Heart right ventricle (tissue), 16 donors: ENCODE measurements at regions not wholly inside any gene's neighbourhood (a gene's known extent, or its start where the extent isn't known, plus 50 kb on each side); places are given as distances from the start of the nearest gene placed in this dataset.
A peak's percentile ranks its signal among the peaks of the same experiment; 100 is the strongest.

Experiments
- ATAC-seq, 8 donors: fragments of 200-7000 bp; cut with Tn5 transposase; one replicate each; pipeline ENCODE4 v1.9.1; 2020; ENCODE audit warnings: mild to moderate bottlenecking in 8 of 8, moderate library complexity in 8 of 8, moderate number of reproducible peaks in 1 of 8
- DNase-seq, 2 donors: peaks; one replicate each; pipeline ENCODE4 v3.0.0-alpha.2; 2020
- H3K27ac ChIP-seq, 10 donors: fragments of 200-600 bp; sonication (generic) in 2 of 10; one replicate each; pipeline versions ENCODE4 v1.5.0 to v1.8.0; 2020 to 2022; ENCODE audit warnings: mild to moderate bottlenecking in 3 of 10
- H3K27me3 ChIP-seq, 7 donors: fragments of 200-600 bp; one replicate each; pipeline ENCODE4 v1.8.0; 2021 to 2022; ENCODE audit warnings: mild to moderate bottlenecking in 2 of 7
- H3K36me3 ChIP-seq, 9 donors: fragments of 200-600 bp; sonication (generic) in 1 of 9; one replicate each; pipeline versions ENCODE4 v1.5.0 to v1.8.0; 2020 to 2022; ENCODE audit warnings: mild to moderate bottlenecking in 2 of 9
- H3K4me1 ChIP-seq, 9 donors: fragments of 200-600 bp; sonication (generic) in 1 of 9; one replicate each; pipeline versions ENCODE4 v1.5.0 to v1.8.0; 2020 to 2022; ENCODE audit warnings: mild to moderate bottlenecking in 4 of 9
- H3K4me3 ChIP-seq, 10 donors: fragments of 200-600 bp; sonication (generic) in 2 of 10; one replicate each; pipeline versions ENCODE4 v1.5.0 to v1.8.0; 2020 to 2022; ENCODE audit warnings: mild to moderate bottlenecking in 7 of 10, moderate library complexity in 2 of 10
- H3K9me3 ChIP-seq, 11 donors: fragments of 200-600 bp in 10 of 11; sonication (generic) in 2 of 11; one replicate each; pipeline versions ENCODE4 v1.5.0 to v1.8.0; 2013 to 2022; ENCODE audit warnings: mild to moderate bottlenecking in 2 of 11, control low read depth in 1 of 11, moderate library complexity in 1 of 11
- CTCF ChIP-seq, 9 donors: fragments of 200-600 bp; sonication (generic) in 2 of 9; IDR thresholded peaks; one replicate each; pipeline versions ENCODE4 v1.5.0 to v1.8.0; 2021 to 2022; ENCODE audit warnings: antibody characterized with exemption in 9 of 9, mild to moderate bottlenecking in 5 of 9, moderate library complexity in 1 of 9
- WGBS, 2 donors: extraction: QIAGEN DNeasy Blood & Tissue Kit; methylation state at CpG; one replicate each; pipeline ENCODE4 v1.1.7; 2013; ENCODE audit warnings: inconsistent platforms in 1 of 2; 5-methylcytosine and 5-hydroxymethylcytosine counted together
- intact Hi-C, 10 donors: fragments of 100-400 bp; cut with DNase I; formaldehyde crosslinking; loops; one replicate each; pipeline versions ENCODE4 v1.11.1 to v1.14.2; 2022
- donor health status: Arrhythmogenic right ventricular cardiomyopathy.
- donor health status: ischemic (EF 13 %, LVEDD 7.1; RV severe dilation, severe dysfunction).
- donor health status: healthy with polysubstance abuse.
- donor health status: DM: no; HTN: yes; CAD: no.
- donor health status: DM: no; HTN: no; CAD: no.
- donor health status: ischemic (EF 25% LVEDD 6.9; RV normal size, moderate dysfunction).
- donor health status: ischemic (EF 25% LVEDD 5.7; RV mildly dilated, moderate dysfunction).
- donor health status: healthy.
- donor health status: DM: yes; HTN: yes; CAD: no.
- donor health status: Ischemic cardiomyopathy.
- donor health status: ischemic (EF 35%, LVEDD 5.7; RV mildly dilated, moderate dysfunction).
- donor health status: nonischemic (EF 11% LVEDD 7.7; RV severe dilation, severe dysfunction).
- donor health status: DM: yes; HTN: yes; CAD: no.
- donor health status: PGD.
- donor health status: ischemic (EF 29% LVEDD 5.4; RV normal size, mild dysfunction).
- donor health status: nonischemic (EF 23%, LVEDD 6.1; RV moderate dilation, normal function).

- Histone ChIP-seq H3K9me3 (no peaks in the 10 kb centered on the region), H3K4me3 (no peak overlapping the region), H3K27me3 (peaks cover 0 to 8% (median 0%) of the 10 kb centered on the region in 7 donors), H3K36me3 (no peaks in the 10 kb centered on the region), H3K4me1 (peaks cover 0 to 28% (median 17%) of the 10 kb centered on the region in 9 donors), H3K27ac (peak overlapping the region in 5 of 10 donors; percentile 31 to 58 (median 34))
- DNase-seq (no peak), ATAC-seq (peak in 5 of 8 donors; percentile 20 to 45 (median 36))
- no peak for TF ChIP-seq CTCF (IDR thresholded peaks at IDR 0.05)
- 40 to 54% methylated on average over 7 of the region's 7 CpGs for WGBS, 2 donors
- intact Hi-C loops, result loop anchor here in 2 of 10 donors (10.0 kb wide), 2 partner anchors 312 to 502 kb away; partner anchors contain the start of gene SULF2 (in 1 of the 2)
Measured at GRCh38 chr20:48287021-48287494, 501.8 kb upstream of the SULF2 start.

GRCh38 chr20:48286601-48287000, 501.3 kb upstream of the SULF2 start:
- intact Hi-C loops, result loop anchor here in 2 of 10 donors (10.0 kb wide), 2 partner anchors 312 to 502 kb away; partner anchors contain the start of gene SULF2 (in 1 of the 2)
- ATAC-seq, result peak in 2 of 8 donors; percentile 10 to 24
- peak overlapping the region in 5 of 10 donors; percentile 31 to 58 (median 34) for H3K27ac ChIP-seq
- H3K27me3 ChIP-seq, result peaks cover 0 to 8% (median 0%) of the 10 kb centered on the region in 7 donors
- no peak overlapping the region for H3K4me3 ChIP-seq
- H3K4me1 ChIP-seq, result peaks cover 0 to 32% (median 17%) of the 10 kb centered on the region in 9 donors
- no peak for DNase-seq
- 68 to 81% methylated on average over 1 of the region's 1 CpG for WGBS, 2 donors
- no peaks in the 10 kb centered on the region for H3K36me3 ChIP-seq
- TF ChIP-seq CTCF (IDR thresholded peaks at IDR 0.05), result no peak
- H3K9me3 ChIP-seq, result no peaks in the 10 kb centered on the region

- H3K4me3 ChIP-seq, result no peak overlapping the region
- no peaks in the 10 kb centered on the region for H3K36me3 ChIP-seq
- peaks cover 0 to 37% (median 20%) of the 10 kb centered on the region in 9 donors for H3K4me1 ChIP-seq
- peaks cover 0 to 14% (median 0%) of the 10 kb centered on the region in 7 donors for H3K27me3 ChIP-seq
- intact Hi-C loops, result loop anchor here in 2 of 10 donors (10.0 kb wide), 2 partner anchors 311 to 501 kb away; partner anchors contain the start of gene SULF2 (in 1 of the 2)
- ATAC-seq (no peak), DNase-seq (no peak)
- WGBS, 2 donors, result 54 to 63% methylated on average over 1 of the region's 1 CpG
- H3K9me3 ChIP-seq, result no peaks in the 10 kb centered on the region
- no peak for TF ChIP-seq CTCF (IDR thresholded peaks at IDR 0.05)
- no peak overlapping the region for H3K27ac ChIP-seq
Measured at GRCh38 chr20:48285656-48286055, 500.4 kb upstream of the SULF2 start.

- intact Hi-C loops, result loop anchor here in 2 of 10 donors (10.0 kb wide), 2 partner anchors 310 to 500 kb away; partner anchors contain the start of gene SULF2 (in 1 of the 2)
- H3K4me3 ChIP-seq, result no peak overlapping the region
- no peak overlapping the region for H3K27ac ChIP-seq
- no peaks in the 10 kb centered on the region for H3K9me3 ChIP-seq
- no peaks in the 10 kb centered on the region for H3K36me3 ChIP-seq
- ATAC-seq (no peak), DNase-seq (no peak)
- peaks cover 0 to 12% (median 0%) of the 10 kb centered on the region in 7 donors for H3K27me3 ChIP-seq
- no peak for TF ChIP-seq CTCF (IDR thresholded peaks at IDR 0.05)
- peaks cover 0 to 44% (median 20%) of the 10 kb centered on the region in 9 donors for H3K4me1 ChIP-seq
- WGBS, 2 donors, result 86 to 91% methylated on average over 2 of the region's 2 CpGs
Measured at GRCh38 chr20:48284837-48285236, 499.6 kb upstream of the SULF2 start.
